CD4-positive, alpha-beta T cell treated with Interferon gamma for 1 hour (primary cell): ENCODE measurements at regions not wholly inside any gene's neighbourhood (a gene's known extent, or its start where the extent isn't known, plus 50 kb on each side); places are given as distances from the start of the nearest gene placed in this dataset.
"Not testable (repeated sequence)": the region's sequence is repeated elsewhere in the genome, so short reads cannot be mapped to it uniquely, and the experiment has no call there.

Experiments
- DNase-seq: peaks from one replicate; pipeline ENCODE4 v3.0.0-alpha.2; 2020

GRCh38 chr17:71625330-71625729 lies 495.5 kb upstream of the SOX9 start:
- DNase-seq, result no peak

GRCh38 chr17:71628306-71628705 lies 492.5 kb upstream of the SOX9 start:
- no peak for DNase-seq

GRCh38 chr17:71631483-71631882 lies 489.3 kb upstream of the SOX9 start:
- no peak for DNase-seq

- DNase-seq, result no peak
Measured at GRCh38 chr17:71632328-71632727, 488.5 kb upstream of the SOX9 start.

- no peak for DNase-seq
Measured at GRCh38 chr17:71633391-71633849, 487.4 kb upstream of the SOX9 start.

- no peak for DNase-seq
Measured at GRCh38 chr17:71634376-71634775, 486.4 kb upstream of the SOX9 start.

- DNase-seq, result no peak
Measured at GRCh38 chr17:71635187-71635586, 485.6 kb upstream of the SOX9 start.

- DNase-seq, result no peak
Measured at GRCh38 chr17:71636644-71637043, 484.2 kb upstream of the SOX9 start.

GRCh38 chr17:71638668-71639067 lies 482.2 kb upstream of the SOX9 start:
- DNase-seq, result no peak

GRCh38 chr17:71639865-71640264 lies 481.0 kb upstream of the SOX9 start:
- no peak for DNase-seq

- not testable (repeated sequence) for DNase-seq
Measured at GRCh38 chr17:71646890-71647289, 473.9 kb upstream of the SOX9 start.

- not testable (repeated sequence) for DNase-seq
Measured at GRCh38 chr17:71648342-71648741, 472.5 kb upstream of the SOX9 start.

GRCh38 chr17:71649941-71650350 lies 470.9 kb upstream of the SOX9 start:
- no peak for DNase-seq

GRCh38 chr17:71655542-71655941 lies 465.3 kb upstream of the SOX9 start:
- DNase-seq, result no peak

- no peak for DNase-seq
Measured at GRCh38 chr17:71656964-71657858, 463.6 kb upstream of the SOX9 start.

- DNase-seq, result no peak
Measured at GRCh38 chr17:71658996-71659395, 461.8 kb upstream of the SOX9 start.

GRCh38 chr17:71664861-71665260 lies 456.0 kb upstream of the SOX9 start:
- no peak for DNase-seq

GRCh38 chr17:71666047-71666446 lies 454.8 kb upstream of the SOX9 start:
- no peak for DNase-seq

GRCh38 chr17:71667661-71668060 lies 453.2 kb upstream of the SOX9 start:
- no peak for DNase-seq

- DNase-seq, result no peak
Measured at GRCh38 chr17:71668807-71669206, 452.0 kb upstream of the SOX9 start.

GRCh38 chr17:71677439-71677838 lies 443.4 kb upstream of the SOX9 start:
- DNase-seq, result no peak

- DNase-seq, result no peak
Measured at GRCh38 chr17:71679832-71680231, 441.0 kb upstream of the SOX9 start.

- DNase-seq, result no peak
Measured at GRCh38 chr17:71681427-71682173, 439.2 kb upstream of the SOX9 start.

- no peak for DNase-seq
Measured at GRCh38 chr17:71682174-71682494, 438.7 kb upstream of the SOX9 start.
